IPS-NIHi11 (cell line): ENCODE measurements at regions not wholly inside any gene's neighbourhood (a gene's known extent, or its start where the extent isn't known, plus 50 kb on each side); places are given as distances from the start of the nearest gene placed in this dataset.
"Not testable (repeated sequence)": the region's sequence is repeated elsewhere in the genome, so short reads cannot be mapped to it uniquely, and the experiment has no call there.

Experiments used
- DNase-seq: peaks from one replicate; pipeline ENCODE4 v3.0.0; 2012; ENCODE audit warnings: mixed read lengths, low spot score

GRCh38 chr6:145115638-145116037 lies 619.7 kb downstream of the EPM2A start:
- no peak for DNase-seq

DNA sequence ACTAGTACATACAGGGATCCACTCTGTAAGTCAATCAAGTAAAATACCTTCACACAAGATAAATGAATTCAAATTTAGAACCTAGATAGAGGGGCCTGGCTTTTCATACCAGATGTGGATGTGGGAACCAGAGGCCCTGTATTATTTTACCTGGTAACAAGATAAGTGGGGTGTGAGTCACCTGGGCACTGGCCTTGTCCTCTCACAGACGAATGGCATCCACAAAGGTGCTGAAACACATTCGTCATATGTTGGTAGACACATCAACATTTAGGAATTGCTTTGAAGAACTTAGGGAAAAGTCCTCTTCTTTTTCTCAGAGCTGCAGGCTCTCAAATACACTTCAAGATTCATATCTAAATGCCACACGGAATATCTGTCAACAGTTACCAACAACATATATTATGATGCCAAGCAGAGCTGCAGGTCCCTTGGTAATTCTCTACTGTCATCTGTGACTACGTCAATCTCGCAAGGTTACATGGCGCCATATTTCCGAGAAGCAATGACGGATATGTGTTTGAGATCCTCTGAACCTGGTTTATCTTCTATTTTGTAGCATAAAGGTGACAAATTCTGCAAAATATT lies 618.6 kb downstream of the EPM2A start:
- no peak for DNase-seq

DNA sequence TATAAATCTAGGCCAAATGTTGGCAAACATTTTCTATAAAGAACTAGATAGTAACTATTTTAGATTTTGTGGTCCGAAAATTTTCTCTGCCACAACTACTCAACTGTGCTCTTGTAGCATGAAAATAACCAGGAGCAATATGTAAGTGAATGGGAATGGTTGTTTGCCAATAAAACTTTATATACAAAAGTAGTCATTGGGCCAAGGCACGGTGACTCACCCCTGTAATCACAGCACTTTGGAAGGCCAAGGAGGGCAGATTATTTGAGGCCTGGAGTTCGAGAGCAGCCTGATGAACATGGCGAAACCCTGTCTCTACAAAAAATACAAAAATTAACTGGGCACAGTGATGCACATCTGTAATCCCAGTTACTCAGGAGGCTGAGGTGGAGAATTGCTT lies 617.1 kb downstream of the EPM2A start:
- no peak for DNase-seq

GRCh38 chr6:145119081-145119480 lies 616.2 kb downstream of the EPM2A start:
- DNase-seq, result no peak

DNA sequence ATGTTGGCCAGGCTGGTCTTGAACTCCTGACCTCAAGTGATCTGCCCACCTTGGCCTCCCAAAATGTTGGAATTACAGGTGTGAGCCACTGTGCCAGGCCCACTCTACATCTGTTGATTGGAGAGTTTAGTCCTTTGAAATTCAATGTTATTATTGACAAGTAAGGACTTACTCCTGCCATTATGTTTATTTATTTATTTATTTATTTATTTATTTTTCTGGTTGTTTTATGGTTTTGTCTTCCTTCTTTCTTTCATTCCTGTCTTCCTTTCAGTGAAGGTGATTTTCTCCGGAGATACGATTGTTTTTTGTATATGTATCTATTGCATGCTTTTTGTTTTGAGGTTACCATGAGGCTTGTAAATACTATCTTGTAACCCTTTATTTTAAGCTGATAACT lies 602.6 kb downstream of the EPM2A start:
- DNase-seq, result no peak

GRCh38 chr6:145135702-145136101 lies 599.6 kb downstream of the EPM2A start:
- no peak for DNase-seq

DNA sequence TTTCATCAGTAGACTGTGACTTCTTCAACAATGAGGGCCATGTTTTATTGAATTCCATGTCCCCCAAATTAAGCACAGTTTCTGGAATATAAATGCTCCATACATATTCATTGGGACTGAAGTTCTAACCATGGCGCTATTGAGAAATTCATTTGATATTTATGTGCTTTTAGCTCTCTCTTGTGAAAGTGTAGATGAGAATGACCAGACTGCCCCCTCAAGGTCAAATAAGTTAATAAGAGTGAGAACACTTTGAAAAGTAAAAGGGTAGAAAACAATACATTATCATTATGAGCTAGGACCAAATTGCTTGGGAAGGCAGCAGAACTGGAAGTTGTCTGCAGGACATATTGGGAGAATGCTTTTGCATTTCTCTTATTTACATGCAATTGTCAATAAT lies 597.9 kb downstream of the EPM2A start:
- DNase-seq, result no peak

- DNase-seq, result no peak
Measured at GRCh38 chr6:145138469-145139139, 596.7 kb downstream of the EPM2A start.

DNA sequence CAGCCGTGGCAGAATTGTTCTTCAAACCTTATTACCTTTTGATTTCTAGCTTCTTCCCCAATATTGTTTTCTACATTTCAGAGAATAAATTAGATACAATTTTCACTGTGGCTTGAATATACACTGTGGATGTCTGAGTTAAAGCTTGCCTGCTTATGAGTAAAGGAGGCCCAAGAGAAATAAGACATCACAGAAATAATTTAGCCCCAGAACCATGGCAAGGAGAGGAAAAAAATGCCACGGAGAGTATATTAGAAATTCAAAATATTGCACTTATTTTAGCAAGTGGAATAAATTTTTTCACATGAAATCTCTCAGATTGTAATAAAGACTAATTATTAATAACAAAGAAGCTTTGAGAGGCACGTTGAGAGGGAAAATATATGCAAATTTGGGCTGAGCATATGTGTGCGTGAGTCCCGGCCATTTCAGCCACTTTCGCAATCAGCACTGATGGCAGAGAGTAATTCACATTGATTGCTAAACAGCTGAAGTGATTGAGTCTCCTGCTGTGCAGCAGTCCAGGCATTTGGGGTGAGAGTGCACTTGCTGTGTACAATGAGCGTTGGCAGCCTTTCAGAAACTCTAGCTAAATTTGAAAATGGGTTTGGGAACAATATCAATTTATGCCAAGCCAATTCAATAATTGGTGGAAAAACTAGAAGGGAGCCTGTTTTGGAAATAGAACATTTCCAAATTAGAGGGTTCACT lies 596.0 kb downstream of the EPM2A start:
- no peak for DNase-seq

DNA sequence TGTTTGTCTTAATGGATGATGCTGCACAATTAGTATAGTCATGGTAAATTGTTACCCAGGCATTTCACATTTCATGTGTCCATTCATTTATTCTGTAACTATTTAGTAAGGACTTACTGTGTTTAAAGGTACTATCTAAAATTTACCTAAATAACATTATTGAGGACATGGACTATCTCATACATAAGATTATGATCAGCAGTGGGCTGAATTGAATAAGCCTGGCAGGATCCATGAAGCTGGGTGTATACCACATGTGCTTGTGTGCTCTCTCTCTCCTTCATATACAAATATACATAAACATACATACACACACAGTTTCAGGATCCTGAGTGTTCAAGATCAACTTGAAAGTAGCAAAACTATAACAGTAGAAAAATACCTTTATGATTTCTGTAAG lies 595.4 kb downstream of the EPM2A start:
- DNase-seq, result no peak

- no peak for DNase-seq
Measured at GRCh38 chr6:145141572-145141971, 593.7 kb downstream of the EPM2A start.

- DNase-seq, result no peak
Measured at GRCh38 chr6:145142958-145143357, 592.4 kb downstream of the EPM2A start.

DNA sequence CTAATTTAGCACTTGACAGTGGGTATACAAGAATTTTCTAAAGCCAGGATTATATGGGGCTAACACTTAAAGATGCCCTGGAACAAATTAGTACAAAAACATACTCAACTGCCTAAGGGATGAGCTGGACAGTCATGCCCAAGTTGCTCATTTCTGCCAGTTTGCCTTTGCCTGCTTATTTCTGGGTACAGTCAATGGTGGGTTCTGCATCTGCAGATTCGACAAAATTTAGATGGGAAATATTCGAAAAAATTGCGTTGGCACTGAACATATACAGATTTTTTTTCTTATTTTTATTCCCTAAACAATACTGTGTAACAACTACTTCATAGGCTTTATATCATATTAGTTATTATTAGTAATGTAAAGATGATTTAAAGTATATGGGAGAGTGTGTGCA lies 591.9 kb downstream of the EPM2A start:
- DNase-seq, result no peak

GRCh38 chr6:145147559-145147958 lies 587.8 kb downstream of the EPM2A start:
- DNase-seq, result no peak

DNA sequence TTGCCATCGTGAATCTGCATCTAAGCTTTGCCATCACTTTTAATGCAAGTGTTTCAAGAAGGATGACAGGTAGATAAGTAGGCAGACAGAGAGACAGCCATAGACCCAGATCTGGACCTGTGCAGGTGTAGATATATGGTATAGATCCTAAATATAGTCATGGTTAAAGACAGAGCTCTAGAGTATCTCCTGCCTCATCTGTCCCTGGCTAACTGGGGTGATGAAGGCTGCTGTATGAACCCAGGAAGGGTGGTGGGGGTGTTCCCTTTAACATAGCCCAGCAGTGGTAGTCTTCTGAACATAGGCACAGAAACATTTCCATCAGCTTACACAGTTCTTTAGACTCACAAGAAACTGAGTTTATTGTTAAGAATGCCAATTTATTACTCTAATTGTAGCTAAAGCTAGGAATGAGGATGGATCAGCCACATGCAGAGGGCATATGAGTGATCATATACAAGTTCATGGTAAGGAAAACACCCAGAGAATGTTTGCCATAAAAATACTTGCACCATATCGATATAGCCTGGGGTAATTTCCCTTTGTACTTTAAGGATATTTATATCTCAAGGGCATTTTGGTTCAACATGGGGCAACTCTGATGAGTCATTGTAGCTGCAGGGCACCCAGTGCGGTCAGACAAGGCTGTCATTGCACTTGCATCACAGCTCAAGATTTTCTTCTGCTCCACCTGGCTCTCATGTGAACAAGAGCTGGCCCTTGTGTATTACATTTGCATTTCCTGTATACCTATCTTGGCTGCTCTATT lies 587.2 kb downstream of the EPM2A start:
- peak; percentile 19 for DNase-seq

DNA sequence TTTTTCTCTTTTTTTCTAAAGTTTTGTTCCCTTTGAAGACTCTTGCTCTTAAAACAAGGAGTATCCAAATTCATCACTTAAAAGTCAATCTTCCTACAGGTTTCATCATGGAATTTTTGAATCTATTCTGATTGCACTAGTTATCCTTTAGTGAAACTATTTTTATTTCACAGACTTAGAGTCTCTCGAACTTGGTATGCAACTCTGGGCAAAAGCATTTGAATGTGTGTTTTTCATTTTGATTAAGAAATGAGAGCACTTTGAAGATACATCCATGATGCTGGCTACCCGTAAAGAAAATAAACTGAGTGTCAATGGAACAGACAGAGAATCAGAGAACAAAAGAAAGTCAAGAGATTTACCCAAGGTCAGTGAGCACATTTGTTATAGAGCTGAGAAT lies 586.5 kb downstream of the EPM2A start:
- DNase-seq, result no peak

GRCh38 chr6:145151624-145152023 lies 583.7 kb downstream of the EPM2A start:
- no peak for DNase-seq

DNA sequence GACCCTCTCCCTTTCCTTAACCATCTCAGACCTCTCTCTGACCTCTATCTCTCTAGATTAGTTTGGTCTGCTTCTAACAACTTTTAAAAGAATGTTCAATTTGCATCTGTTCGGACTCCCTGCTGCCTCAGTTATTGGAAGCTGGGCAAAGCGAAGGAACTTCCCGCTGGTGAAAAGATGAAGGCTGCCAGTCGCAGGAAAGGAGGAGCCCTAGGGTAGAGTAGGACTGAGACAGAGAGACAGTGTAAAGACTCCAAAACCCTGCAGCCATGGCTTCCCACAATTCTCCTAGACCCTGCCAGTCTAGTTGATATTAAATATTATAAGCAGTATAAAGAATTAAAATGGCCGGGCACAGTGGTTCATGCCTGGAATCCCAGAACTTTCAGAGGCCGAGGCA lies 581.8 kb downstream of the EPM2A start:
- DNase-seq, result peak; percentile 12

GRCh38 chr6:145155411-145155810 lies 579.9 kb downstream of the EPM2A start:
- no peak for DNase-seq

GRCh38 chr6:145155873-145156782 lies 579.2 kb downstream of the EPM2A start:
- no peak for DNase-seq

DNA sequence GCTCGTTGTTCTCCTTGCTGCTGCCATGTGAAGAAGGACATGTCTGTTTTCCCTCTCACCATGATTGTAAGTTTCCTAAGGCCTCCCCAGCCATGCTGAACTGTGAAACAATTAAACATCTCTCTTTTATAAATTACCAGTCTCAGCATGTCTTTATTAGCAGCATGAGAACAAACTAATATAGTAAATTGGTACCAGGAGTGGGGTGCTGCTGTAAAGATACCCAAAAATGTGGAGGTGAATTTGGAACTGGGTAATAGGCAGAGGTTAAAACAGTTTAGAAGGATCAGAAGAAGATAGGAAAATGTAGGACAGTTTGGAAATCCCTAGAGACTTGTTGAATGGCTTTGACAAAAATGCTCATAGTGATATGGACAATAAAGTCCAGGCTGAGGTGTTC lies 576.7 kb downstream of the EPM2A start:
- not testable (repeated sequence) for DNase-seq

DNA sequence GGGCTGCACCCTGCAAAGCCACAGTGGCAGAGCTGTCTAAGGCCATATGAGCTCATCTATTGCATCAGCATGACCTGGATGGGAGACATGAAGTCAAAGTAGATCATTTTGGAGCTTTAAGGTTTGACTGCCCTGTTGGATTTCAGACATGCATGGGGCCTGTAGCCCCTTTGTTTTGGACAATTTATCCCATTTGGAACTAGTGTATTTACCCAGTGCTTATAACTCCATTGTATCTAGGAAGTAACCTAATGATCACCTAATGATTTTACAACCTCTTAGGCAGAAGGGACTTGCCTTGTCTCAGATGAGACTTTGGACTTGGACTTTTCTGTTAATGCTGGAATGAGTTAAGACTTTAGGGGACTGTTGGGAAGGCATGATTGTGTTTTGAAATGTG lies 575.4 kb downstream of the EPM2A start:
- no peak for DNase-seq
